ENCODE measurements at regions not wholly inside any gene's neighbourhood (a gene's known extent, or its start where the extent isn't known, plus 50 kb on each side); places are given as distances from the start of the nearest gene placed in this dataset.

DNA sequence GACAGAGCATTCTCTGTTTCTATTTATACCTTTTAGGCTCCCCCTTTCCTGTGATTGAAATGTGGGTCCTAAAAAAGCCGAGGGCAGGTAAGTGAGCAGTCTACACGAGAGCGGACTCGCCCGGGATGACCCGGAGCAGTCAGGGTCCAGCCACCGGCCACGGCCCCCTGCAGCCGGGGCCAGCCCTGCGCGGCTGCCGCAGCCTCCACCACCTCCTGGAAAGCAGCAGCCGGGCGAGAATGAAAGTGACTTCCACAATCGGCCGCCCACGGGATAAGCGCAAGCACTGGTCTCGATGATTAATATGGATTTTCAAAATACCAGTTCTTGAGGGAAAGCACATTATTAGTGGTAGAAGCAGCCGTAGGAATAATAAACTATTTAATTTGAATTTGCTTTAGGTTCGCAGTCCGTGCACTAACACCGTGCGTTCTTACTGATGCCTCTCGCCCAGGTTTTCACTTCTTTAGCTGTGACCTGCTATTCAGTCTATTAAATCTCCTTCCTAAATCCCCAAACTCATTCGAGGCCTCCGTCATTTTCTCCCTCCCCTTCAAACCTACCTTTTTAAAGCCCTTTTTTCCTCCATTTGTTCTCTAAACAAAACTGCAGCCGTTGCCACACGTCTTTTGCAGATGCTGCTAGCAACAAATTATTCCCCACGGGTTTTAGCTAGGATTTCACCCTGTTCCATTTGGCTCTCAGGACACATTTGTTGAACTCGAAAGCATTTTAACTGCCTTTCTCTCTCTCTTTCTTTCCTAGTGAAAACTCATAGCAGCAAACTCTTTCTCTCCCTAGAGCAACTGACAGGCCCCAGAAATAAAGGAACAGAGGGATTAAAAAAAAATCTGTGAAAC lies 1015.1 kb upstream of the PIK3C3 start:
- Histone ChIP-seq H3K79me2 (ENCODE audit: low read length) (no peaks in the 10 kb centered on the region), H3K4me1 (ENCODE audit: insufficient read depth, low read length) (no peaks in the 10 kb centered on the region), H4K20me1 (ENCODE audit: low read length) (no peaks in the 10 kb centered on the region), H3K27ac (ENCODE audit: low read length) (no peak overlapping the region), H3K36me3 (ENCODE audit: low read depth, low read length) (no peaks in the 10 kb centered on the region), H3K4me3 (ENCODE audit: low read length) (no peak overlapping the region), H3K4me2 (ENCODE audit: low read length) (no peak overlapping the region), H2AFZ (ENCODE audit: low read length) (no peak overlapping the region), H3K9ac (ENCODE audit: low read length) (no peak overlapping the region), H3K9me3 (ENCODE audit: low read length) (no peaks in the 10 kb centered on the region), H3K9me2 (replicated peaks; ENCODE audit: low read length) (no peaks in the 10 kb centered on the region), H3F3A (ENCODE audit: low read length, unreplicated experiment) (no peaks in the 10 kb centered on the region), H3K27me3 (ENCODE audit: low read length) (no peaks in the 10 kb centered on the region)
- DNase-seq, result no peak
- BruUV-seq (replicated peaks), result no TSS peak
- intact Hi-C loops (cut with micrococcal nuclease), result no loop called here
- ATAC-seq, result no peak
- ChIA-PET POLR2A (ENCODE audit: unreplicated experiment) (no interaction called here), CTCF (interaction anchor here (0.7 kb wide), 1 partner anchor 155 kb away, joined by 4 read pairs; no protein-coding TSS in a partner anchor)
- TF ChIP-seq, protein P1, sequence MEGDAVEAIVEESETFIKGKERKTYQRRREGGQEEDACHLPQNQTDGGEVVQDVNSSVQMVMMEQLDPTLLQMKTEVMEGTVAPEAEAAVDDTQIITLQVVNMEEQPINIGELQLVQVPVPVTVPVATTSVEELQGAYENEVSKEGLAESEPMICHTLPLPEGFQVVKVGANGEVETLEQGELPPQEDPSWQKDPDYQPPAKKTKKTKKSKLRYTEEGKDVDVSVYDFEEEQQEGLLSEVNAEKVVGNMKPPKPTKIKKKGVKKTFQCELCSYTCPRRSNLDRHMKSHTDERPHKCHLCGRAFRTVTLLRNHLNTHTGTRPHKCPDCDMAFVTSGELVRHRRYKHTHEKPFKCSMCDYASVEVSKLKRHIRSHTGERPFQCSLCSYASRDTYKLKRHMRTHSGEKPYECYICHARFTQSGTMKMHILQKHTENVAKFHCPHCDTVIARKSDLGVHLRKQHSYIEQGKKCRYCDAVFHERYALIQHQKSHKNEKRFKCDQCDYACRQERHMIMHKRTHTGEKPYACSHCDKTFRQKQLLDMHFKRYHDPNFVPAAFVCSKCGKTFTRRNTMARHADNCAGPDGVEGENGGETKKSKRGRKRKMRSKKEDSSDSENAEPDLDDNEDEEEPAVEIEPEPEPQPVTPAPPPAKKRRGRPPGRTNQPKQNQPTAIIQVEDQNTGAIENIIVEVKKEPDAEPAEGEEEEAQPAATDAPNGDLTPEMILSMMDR (conservative IDR thresholded peaks at IDR 0.05; ENCODE audit: low read depth, low read length), result no peak
- TF ChIP-seq EZH2phosphoT487 (IDR thresholded peaks at IDR 0.05; ENCODE audit: borderline replicate concordance, low read length) (no peak), EZH2 (IDR thresholded peaks at IDR 0.05; ENCODE audit: low read length, unreplicated experiment) (no peak)

DNA sequence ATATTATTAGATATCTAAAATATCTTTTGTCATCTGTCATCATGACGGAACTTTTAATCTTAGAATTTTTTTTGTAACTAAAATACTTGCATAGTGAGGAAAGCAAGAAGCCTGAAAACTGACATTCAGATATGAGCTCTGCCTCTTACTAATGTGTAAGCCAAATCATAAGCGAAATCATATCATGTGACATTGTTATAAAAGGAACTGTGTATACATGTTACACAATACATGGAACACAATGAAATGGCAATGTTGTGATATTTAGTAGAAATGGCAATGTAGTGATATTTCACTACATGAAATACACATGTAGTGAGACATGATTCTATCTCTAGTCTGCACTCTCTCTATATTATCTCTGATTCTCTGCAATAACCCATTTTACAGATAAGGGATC lies 1016.4 kb upstream of the PIK3C3 start:
- Histone ChIP-seq H3K4me2 (ENCODE audit: low read length) (no peak overlapping the region), H3K9me3 (ENCODE audit: low read length) (no peaks in the 10 kb centered on the region), H3F3A (ENCODE audit: low read length, unreplicated experiment) (no peaks in the 10 kb centered on the region), H2AFZ (ENCODE audit: low read length) (no peak overlapping the region), H3K4me1 (ENCODE audit: insufficient read depth, low read length) (no peaks in the 10 kb centered on the region), H3K9ac (ENCODE audit: low read length) (no peak overlapping the region), H3K4me3 (ENCODE audit: low read length) (no peak overlapping the region), H3K27ac (ENCODE audit: low read length) (no peak overlapping the region), H3K79me2 (ENCODE audit: low read length) (no peaks in the 10 kb centered on the region), H4K20me1 (ENCODE audit: low read length) (no peaks in the 10 kb centered on the region), H3K27me3 (ENCODE audit: low read length) (no peaks in the 10 kb centered on the region), H3K36me3 (ENCODE audit: low read depth, low read length) (no peaks in the 10 kb centered on the region), H3K9me2 (replicated peaks; ENCODE audit: low read length) (no peaks in the 10 kb centered on the region)
- BruUV-seq (replicated peaks), result no TSS peak
- ChIA-PET POLR2A (ENCODE audit: unreplicated experiment) (interaction anchor here (0.7 kb wide), 1 partner anchor 149 kb away, joined by 8 read pairs; no protein-coding TSS in a partner anchor), CTCF (no interaction called here)
- TF ChIP-seq EZH2phosphoT487 (IDR thresholded peaks at IDR 0.05; ENCODE audit: borderline replicate concordance, low read length) (no peak), EZH2 (IDR thresholded peaks at IDR 0.05; ENCODE audit: low read length, unreplicated experiment) (no peak)
- TF ChIP-seq, protein P1 (conservative IDR thresholded peaks at IDR 0.05; ENCODE audit: low read depth, low read length), result no peak
- intact Hi-C loops (cut with micrococcal nuclease), result no loop called here
- ATAC-seq (no peak), DNase-seq (no peak)

DNA sequence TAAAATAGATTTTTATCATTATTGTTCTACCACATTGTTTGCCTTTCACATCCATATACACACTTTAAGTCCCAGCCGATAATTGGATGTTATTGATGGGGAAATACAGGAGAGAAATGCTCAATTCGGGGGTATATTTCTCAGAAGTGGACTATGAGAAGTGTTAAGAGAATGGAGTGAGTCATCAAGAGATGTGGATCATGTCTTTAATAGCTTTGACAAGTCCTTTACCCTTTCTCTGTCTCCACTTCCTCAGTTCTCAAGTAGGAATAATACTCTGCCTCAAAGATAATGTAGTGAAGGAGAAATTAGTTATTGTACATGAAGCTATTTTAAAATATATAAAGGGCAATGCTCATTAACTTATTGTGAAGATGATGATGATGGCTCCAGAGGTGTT lies 1017.6 kb upstream of the PIK3C3 start:
- CTCF ChIA-PET, result no interaction called here
- intact Hi-C loops (cut with micrococcal nuclease), result no loop called here

More for the DNA sequence above, 1017.6 kb upstream of the PIK3C3 start:
- Histone ChIP-seq H3K4me3 (ENCODE audit: low read length) (no peak overlapping the region), H3K27ac (ENCODE audit: low read length) (no peak overlapping the region), H3K79me2 (ENCODE audit: low read length) (no peaks in the 10 kb centered on the region), H3K9me3 (ENCODE audit: low read length) (no peaks in the 10 kb centered on the region), H3K4me2 (ENCODE audit: low read length) (no peak overlapping the region), H3K9me2 (replicated peaks; ENCODE audit: low read length) (no peaks in the 10 kb centered on the region), H3K36me3 (ENCODE audit: low read depth, low read length) (no peaks in the 10 kb centered on the region), H4K20me1 (ENCODE audit: low read length) (no peaks in the 10 kb centered on the region), H3K9ac (ENCODE audit: low read length) (no peak overlapping the region), H3F3A (ENCODE audit: low read length, unreplicated experiment) (no peaks in the 10 kb centered on the region), H3K27me3 (ENCODE audit: low read length) (no peaks in the 10 kb centered on the region), H2AFZ (ENCODE audit: low read length) (no peak overlapping the region), H3K4me1 (ENCODE audit: insufficient read depth, low read length) (no peaks in the 10 kb centered on the region)
- BruUV-seq (replicated peaks), result no TSS peak
- no peak for DNase-seq
- ATAC-seq, result no peak
- POLR2A ChIA-PET (ENCODE audit: unreplicated experiment), result no interaction called here
- TF ChIP-seq, protein P1 (conservative IDR thresholded peaks at IDR 0.05; ENCODE audit: low read depth, low read length), result no peak
- TF ChIP-seq EZH2phosphoT487 (IDR thresholded peaks at IDR 0.05; ENCODE audit: borderline replicate concordance, low read length), result no peak
- no peak for TF ChIP-seq EZH2 (IDR thresholded peaks at IDR 0.05; ENCODE audit: low read length, unreplicated experiment)
